ENCODE measurements at regions not wholly inside any gene's neighbourhood (a gene's known extent, or its start where the extent isn't known, plus 50 kb on each side); places are given as distances from the start of the nearest gene placed in this dataset.

- TF ChIP-seq, protein P1, sequence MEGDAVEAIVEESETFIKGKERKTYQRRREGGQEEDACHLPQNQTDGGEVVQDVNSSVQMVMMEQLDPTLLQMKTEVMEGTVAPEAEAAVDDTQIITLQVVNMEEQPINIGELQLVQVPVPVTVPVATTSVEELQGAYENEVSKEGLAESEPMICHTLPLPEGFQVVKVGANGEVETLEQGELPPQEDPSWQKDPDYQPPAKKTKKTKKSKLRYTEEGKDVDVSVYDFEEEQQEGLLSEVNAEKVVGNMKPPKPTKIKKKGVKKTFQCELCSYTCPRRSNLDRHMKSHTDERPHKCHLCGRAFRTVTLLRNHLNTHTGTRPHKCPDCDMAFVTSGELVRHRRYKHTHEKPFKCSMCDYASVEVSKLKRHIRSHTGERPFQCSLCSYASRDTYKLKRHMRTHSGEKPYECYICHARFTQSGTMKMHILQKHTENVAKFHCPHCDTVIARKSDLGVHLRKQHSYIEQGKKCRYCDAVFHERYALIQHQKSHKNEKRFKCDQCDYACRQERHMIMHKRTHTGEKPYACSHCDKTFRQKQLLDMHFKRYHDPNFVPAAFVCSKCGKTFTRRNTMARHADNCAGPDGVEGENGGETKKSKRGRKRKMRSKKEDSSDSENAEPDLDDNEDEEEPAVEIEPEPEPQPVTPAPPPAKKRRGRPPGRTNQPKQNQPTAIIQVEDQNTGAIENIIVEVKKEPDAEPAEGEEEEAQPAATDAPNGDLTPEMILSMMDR (IDR thresholded peaks at IDR 0.05 in 8 of 11, conservative IDR thresholded peaks at IDR 0.05 in 3 of 11): no peak
- TF ChIP-seq POLR2AphosphoS5 (IDR thresholded peaks at IDR 0.05): no peak
- TF ChIP-seq POLR2A (IDR thresholded peaks at IDR 0.05): no peak
Measured at GRCh38 chr6:159375014-159375413, 205.8 kb downstream of the FNDC1 start.

All from spleen (tissue), 7 donors.